ENCODE measurements at regions not wholly inside any gene's neighbourhood (a gene's known extent, or its start where the extent isn't known, plus 50 kb on each side); places are given as distances from the start of the nearest gene placed in this dataset.
"Not testable (repeated sequence)": the region's sequence is repeated elsewhere in the genome, so short reads cannot be mapped to it uniquely, and the experiment has no call there.

- no peak for DNase-seq (ENCODE audit: insufficient read length, low spot score, missing footprints)
- no peaks in the 10 kb centered on the region for H3K9me3 ChIP-seq (ENCODE audit: low read depth, low read length)
Observed at GRCh38 chr2:150209746-150210145, 277.7 kb downstream of the RND3 start.

GRCh38 chr2:150208689-150209088, 278.8 kb downstream of the RND3 start:
- Histone ChIP-seq H3K79me2 (ENCODE audit: insufficient read depth, low read length) (no peaks in the 10 kb centered on the region), H3K27me3 (ENCODE audit: insufficient read depth, low read length) (no peaks in the 10 kb centered on the region), H3K27ac (ENCODE audit: low read depth, low read length) (no peak overlapping the region), H3K36me3 (ENCODE audit: insufficient read depth, low read length) (no peaks in the 10 kb centered on the region), H3K4me3 (ENCODE audit: insufficient read depth, low read length) (no peak overlapping the region), H4K20me1 (ENCODE audit: insufficient read depth, low read length) (no peaks in the 10 kb centered on the region), H3K4me1 (ENCODE audit: insufficient read depth, low read length) (peaks cover 29% of the 10 kb centered on the region), H2AFZ (ENCODE audit: low read length) (no peak overlapping the region), H3K9me3 (ENCODE audit: low read depth, low read length) (no peaks in the 10 kb centered on the region), H3K4me2 (ENCODE audit: insufficient read depth, low read length) (no peak overlapping the region)
- no peak for TF ChIP-seq CTCF (IDR thresholded peaks at IDR 0.05; ENCODE audit: extremely low read depth, low read depth, low read length)
- DNase-seq (ENCODE audit: insufficient read length, low spot score, missing footprints) = no peak

More at GRCh38 chr2:150209746-150210145, 277.7 kb downstream of the RND3 start:
- Histone ChIP-seq H2AFZ (ENCODE audit: low read length) (no peak overlapping the region), H3K4me3 (ENCODE audit: insufficient read depth, low read length) (no peak overlapping the region), H3K4me1 (ENCODE audit: insufficient read depth, low read length) (peaks cover 22% of the 10 kb centered on the region), H3K27ac (ENCODE audit: low read depth, low read length) (no peak overlapping the region), H3K4me2 (ENCODE audit: insufficient read depth, low read length) (no peak overlapping the region), H3K27me3 (ENCODE audit: insufficient read depth, low read length) (no peaks in the 10 kb centered on the region), H3K79me2 (ENCODE audit: insufficient read depth, low read length) (no peaks in the 10 kb centered on the region), H3K36me3 (ENCODE audit: insufficient read depth, low read length) (no peaks in the 10 kb centered on the region), H4K20me1 (ENCODE audit: insufficient read depth, low read length) (no peaks in the 10 kb centered on the region)
- TF ChIP-seq CTCF (IDR thresholded peaks at IDR 0.05; ENCODE audit: extremely low read depth, low read depth, low read length) = no peak

- no peaks in the 10 kb centered on the region for H3K79me2 ChIP-seq (ENCODE audit: insufficient read depth, low read length)
- no peak overlapping the region for H2AFZ ChIP-seq (ENCODE audit: low read length)
- no peaks in the 10 kb centered on the region for H3K36me3 ChIP-seq (ENCODE audit: insufficient read depth, low read length)
- H3K4me3 ChIP-seq (ENCODE audit: insufficient read depth, low read length) = no peak overlapping the region
- H3K9me3 ChIP-seq (ENCODE audit: low read depth, low read length) = no peaks in the 10 kb centered on the region
- peaks cover 26% of the 10 kb centered on the region for H3K4me1 ChIP-seq (ENCODE audit: insufficient read depth, low read length)
- H3K27me3 ChIP-seq (ENCODE audit: insufficient read depth, low read length) = no peaks in the 10 kb centered on the region
- H4K20me1 ChIP-seq (ENCODE audit: insufficient read depth, low read length) = no peaks in the 10 kb centered on the region
- no peak for DNase-seq (ENCODE audit: insufficient read length, low spot score, missing footprints)
- no peak for TF ChIP-seq CTCF (IDR thresholded peaks at IDR 0.05; ENCODE audit: extremely low read depth, low read depth, low read length)
- no peak overlapping the region for H3K4me2 ChIP-seq (ENCODE audit: insufficient read depth, low read length)
- no peak overlapping the region for H3K27ac ChIP-seq (ENCODE audit: low read depth, low read length)
Observed at GRCh38 chr2:150207979-150208378, 279.5 kb downstream of the RND3 start.

GRCh38 chr2:150204451-150204850, 283.0 kb downstream of the RND3 start:
- H3K9me3 ChIP-seq (ENCODE audit: low read depth, low read length) = no peaks in the 10 kb centered on the region

GRCh38 chr2:150194816-150195215, 292.7 kb downstream of the RND3 start:
- not testable (repeated sequence) for H3K79me2 ChIP-seq (ENCODE audit: insufficient read depth, low read length); H3K4me3 ChIP-seq (ENCODE audit: insufficient read depth, low read length); H3K27me3 ChIP-seq (ENCODE audit: insufficient read depth, low read length); H3K27ac ChIP-seq (ENCODE audit: low read depth, low read length); DNase-seq (ENCODE audit: insufficient read length, low spot score, missing footprints); H3K9me3 ChIP-seq (ENCODE audit: low read depth, low read length); H3K4me2 ChIP-seq (ENCODE audit: insufficient read depth, low read length); H3K36me3 ChIP-seq (ENCODE audit: insufficient read depth, low read length); H4K20me1 ChIP-seq (ENCODE audit: insufficient read depth, low read length); H3K4me1 ChIP-seq (ENCODE audit: insufficient read depth, low read length); H2AFZ ChIP-seq (ENCODE audit: low read length)

More at GRCh38 chr2:150204451-150204850, 283.0 kb downstream of the RND3 start:
- H2AFZ ChIP-seq (ENCODE audit: low read length) = no peak overlapping the region
- H3K79me2 ChIP-seq (ENCODE audit: insufficient read depth, low read length) = no peaks in the 10 kb centered on the region
- no peak overlapping the region for H3K4me3 ChIP-seq (ENCODE audit: insufficient read depth, low read length)
- H4K20me1 ChIP-seq (ENCODE audit: insufficient read depth, low read length) = no peaks in the 10 kb centered on the region
- H3K27me3 ChIP-seq (ENCODE audit: insufficient read depth, low read length) = no peaks in the 10 kb centered on the region
- peak; percentile 47 for DNase-seq (ENCODE audit: insufficient read length, low spot score, missing footprints)
- TF ChIP-seq CTCF (IDR thresholded peaks at IDR 0.05; ENCODE audit: extremely low read depth, low read depth, low read length) = no peak
- peak overlapping the region; percentile 58 for H3K27ac ChIP-seq (ENCODE audit: low read depth, low read length)
- peaks cover 11% of the 10 kb centered on the region for H3K4me1 ChIP-seq (ENCODE audit: insufficient read depth, low read length)
- H3K4me2 ChIP-seq (ENCODE audit: insufficient read depth, low read length) = peak overlapping the region; percentile 22
- H3K36me3 ChIP-seq (ENCODE audit: insufficient read depth, low read length) = no peaks in the 10 kb centered on the region

All from osteoblast (primary cell).